ENCODE measurements at regions not wholly inside any gene's neighbourhood (a gene's known extent, or its start where the extent isn't known, plus 50 kb on each side); places are given as distances from the start of the nearest gene placed in this dataset.

GRCh38 chr1:94350350-94350924 lies 67.8 kb upstream of the ABCD3 start:
- TF ChIP-seq POLR2A (IDR thresholded peaks at IDR 0.05) (no peak), CTCF (IDR thresholded peaks at IDR 0.05) (no peak)

All from adrenal gland (tissue), 5 donors.